GM20000 (cell line): ENCODE measurements at regions not wholly inside any gene's neighbourhood (a gene's known extent, or its start where the extent isn't known, plus 50 kb on each side); places are given as distances from the start of the nearest gene placed in this dataset.

Experiments
- DNase-seq: peaks from one replicate; pipeline ENCODE4 v3.0.0; 2012; ENCODE audit warnings: low spot score
- CTCF ChIP-seq: IDR thresholded peaks from 2 replicates; pipeline ENCODE4 v1.5.1; 2012; ENCODE audit warnings: mild to moderate bottlenecking, control low read depth; ENCODE audit errors: extremely low read depth, missing control alignments

- DNase-seq: no peak
- no peak for TF ChIP-seq CTCF
These were observed 207.3 kb upstream of the POT1 start for GRCh38 chr7:125136755-125137532.

- DNase-seq: no peak
- TF ChIP-seq CTCF: no peak
These were observed 206.7 kb upstream of the POT1 start for GRCh38 chr7:125136341-125136740.

- no peak for TF ChIP-seq CTCF
- no peak for DNase-seq
These were observed 200.5 kb upstream of the POT1 start for GRCh38 chr7:125130173-125130572.

- TF ChIP-seq CTCF: no peak
- DNase-seq: no peak
These were observed 197.7 kb upstream of the POT1 start for GRCh38 chr7:125127304-125127703.

- no peak for TF ChIP-seq CTCF
- DNase-seq: no peak
These were observed 196.8 kb upstream of the POT1 start for GRCh38 chr7:125126376-125126775.

GRCh38 chr7:125125315-125125714, 195.7 kb upstream of the POT1 start:
- no peak for DNase-seq
- no peak for TF ChIP-seq CTCF

- no peak for DNase-seq
- no peak for TF ChIP-seq CTCF
These were observed 192.5 kb upstream of the POT1 start for GRCh38 chr7:125122173-125122572.
